ENCODE measurements at regions not wholly inside any gene's neighbourhood (a gene's known extent, or its start where the extent isn't known, plus 50 kb on each side); places are given as distances from the start of the nearest gene placed in this dataset.

DNA sequence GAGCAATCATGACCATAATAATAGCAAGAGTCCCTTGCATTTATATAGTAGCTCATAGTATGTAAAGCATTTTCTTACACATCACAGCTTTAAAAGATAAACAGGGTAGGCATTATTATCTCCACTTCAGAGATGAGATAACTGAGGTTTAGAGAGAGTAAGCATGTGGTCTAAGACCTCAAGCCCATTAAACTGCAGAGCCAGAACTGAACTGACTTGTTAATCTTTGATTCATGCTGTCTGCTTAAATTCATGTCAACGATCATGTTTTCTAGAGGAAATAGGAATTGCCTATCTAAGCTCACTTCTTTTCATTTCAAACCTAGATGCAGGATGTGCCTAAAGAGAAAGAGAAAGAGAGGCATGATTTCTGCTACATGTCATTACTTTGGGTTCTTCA, 524.8 kb downstream of the PTPRC start:
- POLR2A ChIA-PET: no interaction called here
- TF ChIP-seq CHCHD3 (CRISPR knock-in tag; IDR thresholded peaks at IDR 0.05): no peak
- no peak for TF ChIP-seq ZBTB33 (CRISPR knock-in tag; IDR thresholded peaks at IDR 0.05)
- no peak for TF ChIP-seq ZNF496 (CRISPR knock-in tag; IDR thresholded peaks at IDR 0.05; ENCODE audit: insufficient replicate concordance)
- no peak for TF ChIP-seq ZNF329 (CRISPR knock-in tag; IDR thresholded peaks at IDR 0.05; ENCODE audit: low read depth)
- no peak for TF ChIP-seq ATRX (CRISPR knock-in tag; IDR thresholded peaks at IDR 0.05; ENCODE audit: borderline replicate concordance)
- no peak for TF ChIP-seq ETV5 (CRISPR knock-in tag; IDR thresholded peaks at IDR 0.05; ENCODE audit: borderline replicate concordance)
- no peak for TF ChIP-seq ZNF616 (CRISPR knock-in tag; IDR thresholded peaks at IDR 0.05; ENCODE audit: low read depth)
- no peak for TF ChIP-seq ZNF264 (CRISPR knock-in tag; IDR thresholded peaks at IDR 0.05)
- no peak for TF ChIP-seq USF2 (IDR thresholded peaks at IDR 0.05; ENCODE audit: low read depth, low read length)
- TF ChIP-seq USF2 (CRISPR knock-in tag; IDR thresholded peaks at IDR 0.05; ENCODE audit: borderline replicate concordance): no peak
- TF ChIP-seq, protein P1, sequence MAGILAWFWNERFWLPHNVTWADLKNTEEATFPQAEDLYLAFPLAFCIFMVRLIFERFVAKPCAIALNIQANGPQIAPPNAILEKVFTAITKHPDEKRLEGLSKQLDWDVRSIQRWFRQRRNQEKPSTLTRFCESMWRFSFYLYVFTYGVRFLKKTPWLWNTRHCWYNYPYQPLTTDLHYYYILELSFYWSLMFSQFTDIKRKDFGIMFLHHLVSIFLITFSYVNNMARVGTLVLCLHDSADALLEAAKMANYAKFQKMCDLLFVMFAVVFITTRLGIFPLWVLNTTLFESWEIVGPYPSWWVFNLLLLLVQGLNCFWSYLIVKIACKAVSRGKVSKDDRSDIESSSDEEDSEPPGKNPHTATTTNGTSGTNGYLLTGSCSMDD (CRISPR knock-in tag; IDR thresholded peaks at IDR 0.05): no peak
- TF ChIP-seq IRX3 (CRISPR knock-in tag; IDR thresholded peaks at IDR 0.05; ENCODE audit: borderline replicate concordance, low read depth): no peak
- TF ChIP-seq, protein P2, sequence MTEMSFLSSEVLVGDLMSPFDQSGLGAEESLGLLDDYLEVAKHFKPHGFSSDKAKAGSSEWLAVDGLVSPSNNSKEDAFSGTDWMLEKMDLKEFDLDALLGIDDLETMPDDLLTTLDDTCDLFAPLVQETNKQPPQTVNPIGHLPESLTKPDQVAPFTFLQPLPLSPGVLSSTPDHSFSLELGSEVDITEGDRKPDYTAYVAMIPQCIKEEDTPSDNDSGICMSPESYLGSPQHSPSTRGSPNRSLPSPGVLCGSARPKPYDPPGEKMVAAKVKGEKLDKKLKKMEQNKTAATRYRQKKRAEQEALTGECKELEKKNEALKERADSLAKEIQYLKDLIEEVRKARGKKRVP (CRISPR knock-in tag; IDR thresholded peaks at IDR 0.05): no peak
- no peak for TF ChIP-seq ZNF274 (CRISPR knock-in tag; IDR thresholded peaks at IDR 0.05)
- Histone ChIP-seq H2AFZ (ENCODE audit: low read length) (no peak overlapping the region), H3K4me2 (ENCODE audit: low read depth, low read length) (no peak overlapping the region), H3K4me1 (ENCODE audit: insufficient read depth, low read length) (no peaks in the 10 kb centered on the region), H4K20me1 (ENCODE audit: insufficient read depth, low read length) (no peaks in the 10 kb centered on the region), H3K9me3 (ENCODE audit: low read length) (no peaks in the 10 kb centered on the region), H3K27ac (ENCODE audit: extremely low read length, insufficient read depth, low read length) (no peak overlapping the region), H3K27me3 (ENCODE audit: control insufficient read depth in 1 of 2, insufficient read depth in 2 of 2, low read length in 2 of 2) (no peaks in the 10 kb centered on the region), H3K79me2 (ENCODE audit: insufficient read depth, low read length) (no peaks in the 10 kb centered on the region), H3K4me3 (replicated peaks in 1 of 3; ENCODE audit: insufficient read depth in 1 of 3, low read depth in 2 of 3, low read length in 3 of 3) (no peak overlapping the region), H3K9ac (ENCODE audit: insufficient read depth, low read depth, low read length) (no peak overlapping the region), H3K36me3 (replicated peaks in 1 of 2; ENCODE audit: control insufficient read depth in 1 of 2, insufficient read depth in 2 of 2, low read length in 2 of 2) (no peaks in the 10 kb centered on the region)
- DNase-seq (ENCODE audit: low spot score) (no peak), FAIRE-seq (no peak), ATAC-seq (no peak)
- BruUV-seq (replicated peaks): no TSS peak
- in situ Hi-C loops (cut with HindIII; ENCODE audit: extremely low pct_ligation_motif_present, low pct_unique_long_range_greater_than_20kb): no loop called here
- CTCF ChIA-PET (ENCODE audit: low intra/inter-chr PET ratio, low total read pairs): no interaction called here
- WGBS (ENCODE audit: low lambda C conversion rate): 0% methylated on average over 1 of the region's 1 CpG
- intact Hi-C loops (cut with micrococcal nuclease; ENCODE audit: unreplicated experiment): no loop called here
